Mesenchymal stem cell (in vitro differentiated cells and primary cell): ENCODE measurements at regions not wholly inside any gene's neighbourhood (a gene's known extent, or its start where the extent isn't known, plus 50 kb on each side); places are given as distances from the start of the nearest gene placed in this dataset.
A peak's percentile ranks its signal among the peaks of the same experiment; 100 is the strongest.

ENCODE experiments used
- DNase-seq: peaks from one replicate; pipeline ENCODE4 v3.0.0-alpha.2; 2013
- H2AFZ ChIP-seq: one replicate; pipeline ENCODE4 v1.6.1; 2013; ENCODE audit warnings: low read depth, mild to moderate bottlenecking, control low read depth, inconsistent platforms, low read length, moderate library complexity
- H2AK5ac ChIP-seq: 2 replicates; pipeline ENCODE4 v1.6.1; 2013; ENCODE audit warnings: low read length, moderate library complexity, mild to moderate bottlenecking, inconsistent platforms; ENCODE audit not compliant: severe bottlenecking
- H2BK120ac ChIP-seq: one replicate; pipeline ENCODE4 v1.6.1; 2013; ENCODE audit warnings: low read depth, mild to moderate bottlenecking, inconsistent platforms, low read length, moderate library complexity
- H2BK12ac ChIP-seq, 2 experiments: one replicate each; pipeline ENCODE4 v1.6.1; 2013; ENCODE audit warnings: inconsistent platforms in 2 of 2, low read length in 2 of 2, mild to moderate bottlenecking in 2 of 2, moderate library complexity in 2 of 2, control low read depth in 1 of 2
- H2BK15ac ChIP-seq: one replicate; pipeline ENCODE4 v1.6.1; 2013; ENCODE audit warnings: mild to moderate bottlenecking, low read depth, inconsistent platforms; ENCODE audit not compliant: poor library complexity, severe bottlenecking
- H2BK5ac ChIP-seq: 2 replicates; pipeline ENCODE4 v1.6.1; 2013; ENCODE audit warnings: low read depth, mild to moderate bottlenecking, low read length, control low read depth, inconsistent platforms; ENCODE audit not compliant: poor library complexity, severe bottlenecking
- H3K14ac ChIP-seq, 2 experiments: one replicate each; pipeline ENCODE4 v1.6.1; 2013; ENCODE audit warnings: inconsistent platforms in 2 of 2, low read length in 2 of 2, control low read depth in 1 of 2, mild to moderate bottlenecking in 1 of 2, moderate library complexity in 1 of 2
- H3K18ac ChIP-seq, 2 experiments: one replicate each; pipeline ENCODE4 v1.6.1; 2013; ENCODE audit warnings: inconsistent platforms in 2 of 2, low read length in 2 of 2, control low read depth in 1 of 2, low read depth in 1 of 2, mild to moderate bottlenecking in 1 of 2
- H3K23ac ChIP-seq, 2 experiments: one replicate each; pipeline ENCODE4 v1.6.1; 2013; ENCODE audit warnings: inconsistent platforms in 2 of 2, low read length in 2 of 2, mild to moderate bottlenecking in 2 of 2, moderate library complexity in 2 of 2, control low read depth in 1 of 2
- H3K27ac ChIP-seq: 2 replicates; pipeline ENCODE4 v1.5.1; 2013; ENCODE audit warnings: mild to moderate bottlenecking, moderate library complexity, low read length, control low read depth, inconsistent platforms; ENCODE audit not compliant: poor library complexity, severe bottlenecking
- H3K27me3 ChIP-seq, 2 experiments: 2 replicates each; pipeline versions ENCODE4 v1.6.1 to v1.7.0; 2013; ENCODE audit warnings: low read length in 2 of 2, mild to moderate bottlenecking in 2 of 2, moderate library complexity in 2 of 2, control low read depth in 1 of 2, inconsistent platforms in 1 of 2; ENCODE audit not compliant: control insufficient read depth in 1 of 2, insufficient read depth in 1 of 2
- H3K36me3 ChIP-seq, 2 experiments: 2 replicates each; pipeline versions ENCODE4 v1.6.1 to v1.7.0; 2013; ENCODE audit warnings: low read length in 2 of 2, control low read depth in 1 of 2, inconsistent platforms in 1 of 2, low read depth in 1 of 2, mild to moderate bottlenecking in 1 of 2; ENCODE audit not compliant: insufficient read depth in 2 of 2, control insufficient read depth in 1 of 2
- H3K4ac ChIP-seq, 2 experiments: one replicate each; pipeline ENCODE4 v1.6.1; 2013; ENCODE audit warnings: inconsistent platforms in 2 of 2, low read length in 2 of 2, mild to moderate bottlenecking in 2 of 2, moderate library complexity in 2 of 2, control low read depth in 1 of 2, low read depth in 1 of 2
- H3K4me1 ChIP-seq: 2 replicates; pipeline ENCODE4 v1.6.1; 2013; ENCODE audit warnings: low read depth, low read length, control low read depth; ENCODE audit not compliant: control insufficient read depth, insufficient read depth
- H3K4me2 ChIP-seq: 2 replicates; pipeline ENCODE4 v1.6.1; 2013; ENCODE audit warnings: low read length, mild to moderate bottlenecking, inconsistent platforms; ENCODE audit not compliant: poor library complexity, severe bottlenecking
- H3K4me3 ChIP-seq, 2 experiments: 2 replicates each; pipeline versions ENCODE4 v1.5.1 to v1.7.0; 2013; ENCODE audit warnings: low read length in 2 of 2, mild to moderate bottlenecking in 2 of 2, control low read depth in 1 of 2, low read depth in 1 of 2; ENCODE audit not compliant: insufficient read depth in 1 of 2
- H3K79me1 ChIP-seq: replicated peaks from 2 replicates; pipeline ENCODE4 v1.6.1; 2013; ENCODE audit warnings: mild to moderate bottlenecking, control low read depth, low read length, inconsistent platforms; ENCODE audit not compliant: poor library complexity, severe bottlenecking
- H3K9ac ChIP-seq: 2 replicates; pipeline ENCODE4 v1.7.0; 2013; ENCODE audit warnings: mild to moderate bottlenecking, low read length, moderate library complexity
- H3K9me3 ChIP-seq: 2 replicates; pipeline ENCODE4 v1.7.0; 2013; ENCODE audit warnings: mild to moderate bottlenecking, low read length; ENCODE audit not compliant: control insufficient read depth
- H4K8ac ChIP-seq: one replicate; pipeline ENCODE4 v1.6.1; 2013; ENCODE audit warnings: inconsistent platforms, mild to moderate bottlenecking, low read length, moderate library complexity
- H4K91ac ChIP-seq: one replicate; pipeline ENCODE4 v1.6.1; 2013; ENCODE audit warnings: mild to moderate bottlenecking, low read length, inconsistent platforms
- WGBS: methylation state at CpG from one replicate; pipeline ENCODE4 v1.1.7; 2013; ENCODE audit warnings: mixed read lengths; 5-methylcytosine and 5-hydroxymethylcytosine counted together

- Histone ChIP-seq H3K27ac (no peak overlapping the region), H3K4me3 (no peak overlapping the region), H3K9ac (no peak overlapping the region), H2AK5ac (no peak overlapping the region), H2AFZ (no peak overlapping the region), H3K79me1 (no peaks in the 10 kb centered on the region), H3K23ac (no peak overlapping the region), H2BK120ac (peak overlapping the region; percentile 19), H3K4ac (no peak overlapping the region), H3K36me3 (no peaks in the 10 kb centered on the region), H2BK5ac (no peak overlapping the region), H3K27me3 (no peaks in the 10 kb centered on the region), H3K18ac (no peak overlapping the region), H3K4me2 (no peak overlapping the region), H3K14ac (no peak overlapping the region), H3K4me1 (no peaks in the 10 kb centered on the region), H2BK15ac (no peak overlapping the region), H2BK12ac (no peak overlapping the region), H3K9me3 (no peaks in the 10 kb centered on the region), H4K91ac (no peak overlapping the region), H4K8ac (no peak overlapping the region)
- no peak for DNase-seq
- no CpG with 5 or more reads among the region's 1 CpG for WGBS
Observed at GRCh38 chr3:74121761-74122160, 492.7 kb downstream of the CNTN3 start.

GRCh38 chr3:74119221-74119620 is 494.5 kb upstream of the PDZRN3 start:
- no peaks in the 10 kb centered on the region for H3K27me3 ChIP-seq
- H2BK12ac ChIP-seq: peak overlapping the region in 1 of 2 experiments; percentile 54
- H3K36me3 ChIP-seq: no peaks in the 10 kb centered on the region
- no peak overlapping the region for H3K9ac ChIP-seq
- H2BK15ac ChIP-seq: no peak overlapping the region
- peak overlapping the region in 1 of 2 experiments; percentile 24 for H3K4ac ChIP-seq
- no peak overlapping the region for H3K14ac ChIP-seq
- no peak overlapping the region for H3K27ac ChIP-seq
- no peak overlapping the region for H2AFZ ChIP-seq
- H2BK120ac ChIP-seq: no peak overlapping the region
- no peak overlapping the region for H3K4me3 ChIP-seq
- DNase-seq: peak; percentile 47
- no peak overlapping the region for H4K8ac ChIP-seq
- H3K23ac ChIP-seq: no peak overlapping the region
- WGBS: 15% methylated on average over 1 of the region's 1 CpG
- no peaks in the 10 kb centered on the region for H3K9me3 ChIP-seq
- H2AK5ac ChIP-seq: no peak overlapping the region
- no peak overlapping the region for H2BK5ac ChIP-seq
- no peaks in the 10 kb centered on the region for H3K79me1 ChIP-seq
- no peaks in the 10 kb centered on the region for H3K4me1 ChIP-seq
- H3K18ac ChIP-seq: no peak overlapping the region
- H3K4me2 ChIP-seq: no peak overlapping the region
- H4K91ac ChIP-seq: peak overlapping the region; percentile 44

GRCh38 chr3:74115906-74116305 is 491.2 kb upstream of the PDZRN3 start:
- H4K91ac ChIP-seq: no peak overlapping the region
- H2BK5ac ChIP-seq: no peak overlapping the region
- H2BK120ac ChIP-seq: no peak overlapping the region
- no peak overlapping the region for H2BK12ac ChIP-seq
- H3K4me1 ChIP-seq: no peaks in the 10 kb centered on the region
- no peak overlapping the region for H3K18ac ChIP-seq
- no peak overlapping the region for H3K27ac ChIP-seq
- H3K4me3 ChIP-seq: no peak overlapping the region
- H3K4ac ChIP-seq: no peak overlapping the region
- 70% methylated on average over 3 of the region's 3 CpGs for WGBS
- no peaks in the 10 kb centered on the region for H3K79me1 ChIP-seq
- H3K27me3 ChIP-seq: no peaks in the 10 kb centered on the region
- no peak overlapping the region for H3K9ac ChIP-seq
- H2AFZ ChIP-seq: no peak overlapping the region
- H3K9me3 ChIP-seq: no peaks in the 10 kb centered on the region
- no peak overlapping the region for H2AK5ac ChIP-seq
- no peak overlapping the region for H3K23ac ChIP-seq
- no peak overlapping the region for H3K4me2 ChIP-seq
- H3K36me3 ChIP-seq: no peaks in the 10 kb centered on the region
- no peak for DNase-seq
- H4K8ac ChIP-seq: no peak overlapping the region
- H3K14ac ChIP-seq: no peak overlapping the region
- no peak overlapping the region for H2BK15ac ChIP-seq

DNA sequence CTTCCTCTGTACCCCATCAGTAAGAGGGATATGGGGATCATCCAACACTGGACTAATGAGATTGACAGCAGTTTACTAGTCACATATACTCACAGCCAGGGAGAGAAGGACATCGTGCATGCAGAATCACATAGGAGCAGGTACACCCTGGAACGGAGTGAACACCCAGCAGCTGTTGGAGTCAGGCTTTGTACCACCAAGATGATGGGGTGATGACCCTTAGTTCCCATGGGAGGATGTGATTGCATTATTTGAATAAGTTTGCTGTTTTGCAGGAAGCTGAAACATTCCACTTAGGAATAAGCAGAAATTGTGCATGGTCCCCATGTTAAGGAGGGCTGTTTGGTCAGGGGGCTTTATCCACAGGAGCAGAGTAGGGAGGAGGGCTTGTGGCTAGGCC is 482.7 kb upstream of the PDZRN3 start:
- Histone ChIP-seq H3K4me3 (no peak overlapping the region), H2AFZ (no peak overlapping the region), H3K4ac (peak overlapping the region in 1 of 2 experiments; percentile 69), H4K91ac (peak overlapping the region; percentile 11), H3K4me1 (no peaks in the 10 kb centered on the region), H3K9ac (no peak overlapping the region), H2BK15ac (no peak overlapping the region), H3K27me3 (no peaks in the 10 kb centered on the region), H2BK120ac (no peak overlapping the region), H3K23ac (no peak overlapping the region), H3K18ac (peak overlapping the region; percentile 19 to 80), H3K27ac (no peak overlapping the region), H3K4me2 (no peak overlapping the region), H3K36me3 (no peaks in the 10 kb centered on the region), H4K8ac (no peak overlapping the region), H2BK12ac (peak overlapping the region; percentile 52 to 91), H2AK5ac (no peak overlapping the region), H3K9me3 (no peaks in the 10 kb centered on the region), H3K79me1 (no peaks in the 10 kb centered on the region), H3K14ac (no peak overlapping the region), H2BK5ac (no peak overlapping the region)
- peak; percentile 29 for DNase-seq
- 34% methylated on average over 2 of the region's 2 CpGs for WGBS
